Stimulated activated CD4-positive, alpha-beta T cell treated with anti-CD3 and anti-CD28 coated beads, Interleukin-12 subunit alpha, Interleukin-12 subunit beta, amount 100 ng/mL, for 4 hours (primary cell): ENCODE measurements at regions not wholly inside any gene's neighbourhood (a gene's known extent, or its start where the extent isn't known, plus 50 kb on each side); places are given as distances from the start of the nearest gene placed in this dataset.
"Not testable (repeated sequence)": the region's sequence is repeated elsewhere in the genome, so short reads cannot be mapped to it uniquely, and the experiment has no call there.

Experiments used
- DNase-seq: peaks from one replicate; pipeline ENCODE4 v3.0.0-alpha.2; 2020

DNA sequence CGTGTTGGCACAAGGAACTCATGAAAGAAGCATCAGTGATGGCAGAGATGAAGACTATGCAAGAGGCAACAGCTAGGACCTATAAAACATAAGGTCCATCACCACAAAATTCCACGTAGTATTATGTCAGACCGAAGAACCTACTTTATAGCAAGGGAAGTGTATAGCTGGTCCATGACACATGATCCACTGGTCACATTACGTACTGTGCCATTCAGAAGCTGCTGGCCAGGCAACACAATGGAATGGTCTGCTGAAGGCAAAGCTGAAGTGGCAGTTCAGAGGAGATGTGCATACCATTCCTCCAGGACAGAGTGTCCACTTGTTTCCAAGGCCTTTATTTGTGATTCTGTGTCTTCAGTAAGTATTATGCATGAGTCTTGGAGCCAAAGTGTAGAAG lies 215.5 kb upstream of the UGT8 start:
- DNase-seq = no peak

DNA sequence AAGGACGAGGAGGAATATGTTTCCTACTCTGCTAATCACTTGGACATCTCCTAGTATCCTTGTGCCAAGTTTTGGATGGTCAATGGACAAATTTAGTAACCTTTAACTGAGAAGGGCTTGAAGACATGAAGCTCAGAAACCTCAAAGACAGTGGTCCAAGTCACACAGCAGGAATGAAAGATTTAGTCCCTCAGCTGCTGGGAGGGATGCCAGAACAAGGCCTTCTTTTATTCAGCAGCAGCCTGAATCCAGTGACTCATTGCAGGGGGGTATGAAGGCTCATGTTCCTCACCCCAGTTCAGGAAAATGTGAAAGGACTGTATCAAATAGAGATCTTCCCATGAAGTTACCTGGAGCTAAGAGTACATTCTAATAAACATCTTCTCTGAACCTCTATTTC lies 214.9 kb upstream of the UGT8 start:
- DNase-seq = no peak

DNA sequence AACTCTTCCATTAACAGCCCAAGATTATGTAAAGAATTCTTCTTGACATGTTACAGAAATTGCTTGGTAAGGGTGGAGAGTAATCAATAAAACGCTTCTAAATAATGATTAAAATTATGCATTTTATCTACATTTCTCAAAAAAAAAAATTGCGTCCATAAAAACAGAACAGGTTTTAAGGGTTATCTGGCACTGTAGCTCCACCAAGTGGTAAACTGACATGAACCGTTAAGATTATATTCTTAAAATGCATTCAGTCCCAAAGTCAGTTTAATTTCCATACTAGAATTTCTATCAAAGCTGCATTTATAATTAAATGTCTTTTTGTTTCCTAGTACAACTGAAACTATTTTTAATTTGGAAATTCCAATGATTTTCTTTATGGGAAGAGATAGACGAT lies 214.0 kb upstream of the UGT8 start:
- no peak for DNase-seq

DNA sequence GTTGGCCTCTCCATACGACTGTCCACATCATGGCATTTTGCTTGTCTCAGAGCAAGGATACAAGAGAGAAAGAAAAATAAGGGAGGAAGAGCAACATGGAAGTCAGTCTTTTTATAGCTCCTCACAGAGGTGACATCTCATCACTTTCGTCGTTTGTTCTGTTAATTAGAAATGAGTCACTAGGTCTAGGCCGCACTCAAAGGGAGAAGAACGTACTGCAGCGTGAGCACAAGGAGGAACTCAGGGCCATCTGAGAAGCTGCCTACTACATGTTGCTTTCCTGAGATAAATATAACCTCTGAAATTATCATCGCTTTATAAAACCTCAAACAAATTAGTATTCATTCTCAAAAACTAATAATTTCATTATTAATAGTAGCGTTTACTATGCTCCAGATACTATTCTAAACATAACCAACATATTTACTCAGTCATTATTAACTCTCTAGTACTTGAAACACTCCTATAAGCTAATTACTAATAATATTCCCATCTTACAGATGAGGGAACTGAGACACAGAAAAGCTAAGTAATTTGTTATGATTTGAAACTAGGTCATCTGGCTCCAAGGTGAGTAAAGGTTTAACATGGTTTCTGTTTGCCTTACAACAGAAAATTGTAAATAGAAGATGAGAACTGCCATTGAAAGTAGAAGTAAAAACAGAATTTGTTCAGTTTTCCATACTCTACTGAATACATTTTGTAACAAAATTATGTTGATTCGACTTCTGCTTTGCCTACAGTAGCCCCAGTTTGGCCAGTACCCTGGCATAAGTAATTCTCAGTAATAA lies 213.2 kb upstream of the UGT8 start:
- DNase-seq = no peak

GRCh38 chr4:114386637-114387233 lies 211.9 kb upstream of the UGT8 start:
- no peak for DNase-seq

DNA sequence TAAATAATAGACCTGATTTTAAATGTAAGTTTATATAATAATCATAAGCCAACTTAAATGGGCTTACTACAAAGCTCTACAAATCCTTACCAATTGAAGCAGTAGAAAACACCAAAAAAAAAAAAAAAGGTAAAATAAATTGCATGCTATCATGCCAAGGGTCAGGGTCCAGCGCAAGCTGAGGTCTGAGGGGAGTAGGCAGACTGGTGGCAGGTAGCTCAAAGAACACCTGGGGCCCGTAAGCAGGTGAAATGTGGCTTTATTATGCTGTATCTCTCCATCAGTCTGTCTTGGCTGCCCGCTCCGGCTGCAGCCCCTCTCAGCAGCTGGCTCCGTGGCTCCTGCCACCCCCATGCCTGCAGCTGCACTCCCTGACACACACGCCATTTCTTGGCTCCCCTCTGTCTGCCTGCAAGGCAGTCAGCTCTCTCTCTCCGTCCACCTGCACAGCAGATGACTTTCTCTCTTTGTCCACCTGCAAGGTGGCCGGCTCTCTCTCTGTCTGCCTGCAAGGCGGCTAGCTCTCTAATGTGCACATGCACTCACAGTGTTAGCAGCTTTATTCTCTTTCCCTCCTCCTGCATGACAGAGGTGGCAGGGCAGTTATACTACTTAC lies 209.4 kb upstream of the UGT8 start:
- DNase-seq = no peak

DNA sequence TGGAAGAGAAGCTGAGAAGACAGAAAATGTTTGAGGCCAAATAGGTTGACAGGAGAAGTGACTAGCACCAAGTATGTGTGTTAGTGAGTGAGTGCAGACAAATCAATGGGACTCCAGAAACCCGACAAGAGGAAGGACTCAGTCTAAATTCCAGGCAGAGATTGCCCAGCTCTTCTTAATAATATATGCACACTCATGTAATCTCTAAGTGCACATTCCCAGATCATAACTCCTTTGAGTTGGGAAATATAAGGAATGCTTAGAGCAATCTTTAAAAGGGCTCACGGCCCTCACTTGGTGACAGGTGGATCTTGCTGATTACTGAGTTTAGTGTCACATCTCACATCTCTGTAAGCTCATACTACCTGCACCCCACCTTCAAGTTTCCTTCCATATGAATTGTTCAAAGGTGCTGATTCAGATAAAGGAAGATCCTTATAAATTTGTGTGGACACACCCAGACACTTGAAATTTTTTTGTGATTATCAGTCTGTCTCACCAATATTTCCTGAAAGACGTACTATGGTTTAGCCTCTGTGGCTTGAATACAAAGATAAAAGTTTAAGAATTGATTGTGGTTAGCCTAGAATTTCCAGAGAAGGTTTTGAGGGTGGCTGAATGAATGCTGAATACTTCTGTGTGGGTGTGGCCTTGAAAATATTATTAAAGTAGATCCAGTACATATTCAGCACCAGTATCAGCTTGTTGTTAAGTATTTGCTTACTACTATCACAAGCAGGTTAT lies 205.1 kb upstream of the UGT8 start:
- DNase-seq = no peak

DNA sequence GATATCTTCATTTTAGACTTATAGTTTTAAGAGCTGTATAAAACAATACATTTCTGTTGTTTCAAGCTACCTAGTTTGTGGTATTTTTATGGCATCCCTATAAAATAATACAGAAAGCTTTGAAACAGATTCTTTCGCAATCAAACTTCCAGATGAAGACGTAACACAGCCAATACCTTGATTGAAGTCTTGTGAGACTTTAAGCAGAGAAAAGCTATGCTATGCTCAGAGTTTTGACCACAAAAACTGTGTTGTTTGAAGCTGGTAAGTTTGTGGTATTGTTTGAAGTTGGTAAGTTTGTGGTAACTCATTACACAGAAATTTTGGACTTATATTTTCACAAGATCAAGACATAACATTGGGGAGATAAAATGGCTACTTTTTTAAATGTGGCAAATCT lies 201.8 kb upstream of the UGT8 start:
- DNase-seq = no peak

DNA sequence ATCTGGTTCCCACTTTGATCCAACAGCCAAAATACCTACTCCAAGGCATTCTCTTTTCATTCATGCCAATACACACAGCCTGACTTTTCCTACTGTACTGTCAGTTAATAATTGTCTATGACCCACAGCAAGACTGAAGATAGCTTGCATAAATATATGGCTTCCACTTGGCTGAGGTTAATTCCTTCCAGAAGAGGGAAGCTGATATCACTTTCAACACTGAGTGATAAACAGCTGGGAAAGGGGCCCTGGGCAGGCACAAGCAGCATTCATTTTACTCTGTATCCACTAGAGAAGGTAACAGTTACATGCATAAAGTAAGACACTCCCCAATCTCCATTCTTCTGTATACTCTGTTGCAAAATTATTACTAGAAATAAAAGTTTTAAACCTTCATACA lies 200.2 kb upstream of the UGT8 start:
- DNase-seq = no peak

DNA sequence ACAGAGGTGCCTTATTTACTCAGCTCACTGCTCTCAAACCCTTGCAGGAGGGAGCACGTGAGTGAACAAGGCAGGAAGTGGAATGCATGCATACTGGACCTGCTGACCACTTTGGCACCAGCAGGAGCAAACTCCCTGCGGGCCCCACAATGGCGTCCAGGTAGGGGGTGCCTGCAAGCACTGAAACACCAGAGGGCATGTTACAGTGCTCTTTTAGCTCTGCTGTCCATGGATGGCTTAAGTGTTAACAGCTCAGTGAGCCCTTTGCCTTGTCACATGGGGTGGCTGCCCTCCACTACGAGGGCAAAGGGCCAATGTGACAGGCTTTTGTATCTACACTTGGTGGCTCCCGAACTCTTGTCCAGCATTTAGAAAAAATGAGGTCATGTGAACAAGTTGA lies 199.5 kb upstream of the UGT8 start:
- DNase-seq = no peak

DNA sequence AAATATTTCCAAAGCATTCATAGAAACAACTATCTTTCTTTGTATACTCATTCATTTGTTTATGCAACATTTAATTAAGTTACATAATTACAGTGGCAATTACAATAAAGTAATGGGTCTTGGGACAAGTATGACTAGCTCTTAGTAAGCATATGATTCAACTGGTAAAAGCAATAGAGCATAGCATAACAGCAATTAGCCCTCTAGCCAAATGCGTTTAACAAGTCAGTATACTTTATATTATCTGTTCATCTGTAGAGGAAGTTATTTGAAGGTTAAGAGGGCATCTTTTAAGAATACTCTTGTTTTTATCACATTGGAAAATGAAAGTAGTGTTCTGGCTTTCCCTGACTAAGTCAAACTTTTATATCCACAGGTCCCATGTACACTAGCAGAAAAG lies 198.1 kb upstream of the UGT8 start:
- no peak for DNase-seq

DNA sequence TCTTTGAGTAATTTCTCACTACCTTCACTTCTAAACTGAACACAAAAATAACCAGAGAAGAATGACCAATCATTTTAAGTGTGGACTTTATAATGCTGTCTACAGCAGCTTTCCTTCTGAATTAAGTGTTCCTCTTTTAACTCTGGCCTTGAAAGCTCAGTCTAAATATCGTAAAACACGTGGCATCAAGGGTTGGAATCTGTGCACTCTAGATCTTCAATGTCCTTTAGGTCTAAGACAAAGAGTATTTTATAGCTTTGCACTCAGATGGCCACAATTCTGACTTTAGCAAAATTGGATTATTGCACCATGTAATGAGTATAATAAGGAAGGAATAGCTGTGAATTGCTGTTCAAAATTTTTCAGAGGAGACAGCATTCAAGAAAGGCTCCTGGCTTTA lies 197.1 kb upstream of the UGT8 start:
- DNase-seq = no peak

- DNase-seq = no peak
These were observed 181.4 kb upstream of the UGT8 start for GRCh38 chr4:114417214-114417613.

GRCh38 chr4:114420069-114420468 lies 178.5 kb upstream of the UGT8 start:
- no peak for DNase-seq

DNA sequence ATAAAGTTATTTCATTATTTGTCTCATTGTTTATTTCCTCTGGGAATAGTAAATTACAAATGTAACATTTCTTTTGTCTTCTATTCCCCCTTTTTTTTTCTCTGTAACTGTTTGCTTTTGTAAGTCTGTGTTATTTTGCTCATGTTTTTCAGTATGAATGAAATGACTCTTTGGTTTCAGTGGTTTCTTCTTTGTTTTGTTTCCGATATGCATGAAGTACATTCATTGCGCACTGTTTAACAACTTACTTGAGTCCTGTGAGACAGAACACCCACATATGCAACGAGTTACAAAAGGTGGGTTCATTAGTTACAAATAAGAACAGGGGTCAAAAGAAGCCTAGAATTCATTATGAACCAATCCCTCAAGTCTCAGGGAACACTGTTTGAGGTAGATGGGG lies 175.0 kb upstream of the UGT8 start:
- no peak for DNase-seq

GRCh38 chr4:114435116-114435515 lies 163.5 kb upstream of the UGT8 start:
- DNase-seq = no peak

DNA sequence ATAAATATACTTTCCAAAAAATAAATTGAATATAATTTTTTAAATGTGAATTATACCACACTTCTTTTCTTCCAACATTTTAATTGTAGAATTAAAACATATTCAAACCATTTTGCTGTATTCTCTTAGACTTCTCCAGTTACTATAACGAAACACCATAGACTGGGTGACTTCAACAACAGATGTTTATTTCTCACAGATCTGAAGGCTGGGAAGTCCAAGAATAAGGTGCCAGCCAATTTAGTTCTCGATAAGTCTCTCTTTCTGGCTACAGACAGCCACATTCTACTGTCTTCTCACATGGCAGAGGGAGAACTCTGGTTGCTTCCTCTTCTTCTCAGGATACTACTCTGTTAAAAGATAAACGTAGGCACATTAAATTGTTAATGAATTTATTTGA lies 155.8 kb upstream of the UGT8 start:
- DNase-seq = no peak

- no peak for DNase-seq
These were observed 154.4 kb upstream of the UGT8 start for GRCh38 chr4:114444211-114444610.

- DNase-seq = not testable (repeated sequence)
These were observed 150.6 kb upstream of the UGT8 start for GRCh38 chr4:114447963-114448516.

GRCh38 chr4:114458728-114459127 lies 139.9 kb upstream of the UGT8 start:
- no peak for DNase-seq

DNA sequence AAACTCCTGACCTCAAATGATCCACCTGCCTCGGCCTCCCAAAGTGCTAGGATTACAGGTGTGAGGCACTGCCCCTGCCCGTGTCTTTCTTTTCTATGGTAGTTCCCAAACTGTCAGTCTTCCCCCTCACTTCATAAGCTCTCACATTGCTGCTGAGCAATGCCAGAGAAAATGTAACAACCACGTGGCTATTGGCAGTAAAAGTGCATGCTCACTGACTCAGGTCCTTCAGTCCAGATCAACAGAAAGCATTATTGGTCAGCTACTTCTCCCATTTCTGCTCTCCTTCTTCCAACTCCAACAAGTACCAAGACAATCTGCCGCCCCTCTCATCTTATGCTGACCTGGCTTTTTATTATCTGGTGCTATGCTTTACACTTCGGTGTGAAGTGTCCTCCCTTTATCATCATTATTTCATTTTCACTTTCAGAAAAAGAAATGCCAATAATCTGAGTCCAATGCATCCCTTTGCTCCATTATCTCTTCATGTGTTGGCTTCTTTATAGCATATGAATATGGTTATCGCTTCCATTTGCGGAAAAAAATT lies 133.8 kb upstream of the UGT8 start:
- DNase-seq = no peak

DNA sequence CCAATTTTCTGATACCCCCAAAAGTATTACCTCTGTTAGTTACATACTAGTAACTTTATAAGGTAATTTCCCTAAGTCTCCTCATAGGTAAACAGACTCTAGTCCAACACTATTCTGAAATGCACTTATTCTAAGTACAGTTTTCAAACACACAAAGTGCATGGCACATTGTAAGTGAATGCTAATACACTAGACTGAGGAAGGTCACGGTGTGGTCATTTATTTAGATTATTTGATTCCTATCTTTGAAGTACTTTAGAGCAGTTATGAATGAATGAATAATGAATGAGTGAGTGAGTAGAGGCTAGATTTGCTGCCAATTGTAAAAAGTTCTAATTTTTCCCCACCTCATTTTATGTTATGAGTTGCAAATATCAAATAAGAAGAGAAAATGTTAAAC lies 132.8 kb upstream of the UGT8 start:
- no peak for DNase-seq

DNA sequence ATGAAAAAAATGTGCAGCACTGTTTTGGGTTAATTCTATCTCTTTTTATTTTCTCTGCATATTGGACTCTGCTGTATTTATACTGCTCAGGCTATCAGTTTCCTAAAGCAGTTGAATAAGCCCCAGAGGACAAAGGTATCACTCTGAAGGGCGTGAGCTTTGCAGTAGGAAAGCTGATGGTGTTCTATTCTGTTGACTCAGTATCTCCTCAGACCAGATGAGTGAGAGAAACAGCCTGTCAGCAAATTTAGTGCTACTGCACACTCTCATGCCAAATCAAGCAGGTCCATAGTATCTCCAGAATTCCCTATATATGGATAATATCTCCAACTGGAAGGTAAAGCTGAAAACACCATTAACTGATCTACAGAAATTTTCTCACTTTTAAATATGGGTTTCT lies 132.3 kb upstream of the UGT8 start:
- DNase-seq = no peak
